Bronchial epithelial cell (primary cell): ENCODE measurements at regions not wholly inside any gene's neighbourhood (a gene's known extent, or its start where the extent isn't known, plus 50 kb on each side); places are given as distances from the start of the nearest gene placed in this dataset.
"Not testable (repeated sequence)": the region's sequence is repeated elsewhere in the genome, so short reads cannot be mapped to it uniquely, and the experiment has no call there.

Source experiments
- DNase-seq: peaks from one replicate; pipeline ENCODE4 v3.0.0-alpha.2; 2010; ENCODE audit warnings: low read depth
- FAIRE-seq: peaks from 2 replicates; lab custom pipeline; 2011; peaks lifted over from hg19 to GRCh38; lab: Jason Lieb, UNC
- H3K27me3 ChIP-seq: 2 replicates; pipeline ENCODE4 v1.5.1; 2011; ENCODE audit warnings: low read length; ENCODE audit not compliant: control insufficient read depth, insufficient read depth
- H3K36me3 ChIP-seq: 2 replicates; pipeline ENCODE4 v1.5.1; 2011; ENCODE audit warnings: low read length; ENCODE audit not compliant: control insufficient read depth, insufficient read depth
- H3K4me3 ChIP-seq: 2 replicates; pipeline ENCODE4 v1.5.1; 2011; ENCODE audit warnings: mild to moderate bottlenecking, low read depth, low read length, control low read depth
- CTCF ChIP-seq: IDR thresholded peaks from 2 replicates; pipeline ENCODE4 v1.5.1; 2011; ENCODE audit warnings: mild to moderate bottlenecking, moderate library complexity, low read length, control low read depth, inconsistent platforms; ENCODE audit not compliant: insufficient read depth, severe bottlenecking

DNA sequence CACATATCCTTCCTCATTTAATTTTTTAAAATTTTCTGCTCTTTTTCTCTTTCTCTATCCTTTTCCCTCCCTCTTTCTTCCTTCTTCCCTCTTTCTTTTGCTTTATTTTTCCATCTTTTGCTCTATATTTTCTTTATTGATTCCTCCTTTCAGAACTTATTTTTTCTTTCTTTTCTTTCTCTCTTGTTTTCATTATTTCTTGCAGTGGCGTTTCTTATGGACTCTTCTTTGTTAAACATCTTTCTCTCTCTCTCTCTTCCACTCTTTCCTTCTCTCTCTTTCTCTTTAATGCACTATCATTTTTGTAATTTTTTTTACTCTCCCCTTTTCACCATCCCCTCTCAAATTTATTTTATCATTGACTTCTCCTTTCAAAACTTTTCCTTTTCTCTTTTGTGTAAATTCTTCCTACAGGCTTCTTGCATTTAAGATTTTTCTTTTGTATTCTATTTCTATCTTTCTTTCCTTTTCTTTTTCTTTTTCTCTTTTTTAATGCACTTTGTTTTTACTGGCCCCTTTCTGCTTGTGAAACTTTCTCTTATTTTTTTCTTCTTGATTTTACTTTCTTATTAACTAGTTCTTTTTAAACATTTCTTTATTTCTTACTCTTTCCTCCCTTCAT lies 97.0 kb downstream of the RBMX2 start:
- FAIRE-seq (no peak), DNase-seq (no peak)
- no peaks in the 10 kb centered on the region for H3K36me3 ChIP-seq
- no peaks in the 10 kb centered on the region for H3K27me3 ChIP-seq
- H3K4me3 ChIP-seq: no peak overlapping the region
- no peak for TF ChIP-seq CTCF

GRCh38 chrX:130502016-130502570 lies 100.3 kb downstream of the RBMX2 start:
- no peaks in the 10 kb centered on the region for H3K27me3 ChIP-seq
- no peaks in the 10 kb centered on the region for H3K36me3 ChIP-seq
- FAIRE-seq (no peak), DNase-seq (no peak)
- H3K4me3 ChIP-seq: no peak overlapping the region
- TF ChIP-seq CTCF: no peak

DNA sequence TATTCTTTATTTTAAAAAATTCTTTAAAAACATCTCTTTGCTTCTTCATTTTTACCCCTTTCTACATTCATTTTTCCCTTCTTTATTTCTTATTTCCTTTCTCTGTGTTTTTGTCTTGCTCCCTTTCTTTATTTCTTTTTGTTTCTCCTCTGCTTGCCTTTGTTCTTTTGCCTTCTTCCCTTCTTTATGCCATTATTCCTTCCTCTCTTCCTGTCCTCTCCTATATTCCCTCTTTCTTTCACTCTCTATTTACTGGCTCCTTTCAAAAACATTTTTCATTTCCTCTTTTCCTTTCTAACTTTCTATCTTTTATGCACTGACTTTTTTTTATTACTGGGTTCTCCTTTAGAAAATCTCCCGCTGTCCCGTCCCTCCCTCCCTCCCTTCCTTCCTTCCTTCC lies 102.2 kb downstream of the RBMX2 start:
- TF ChIP-seq CTCF: no peak
- FAIRE-seq: no peak
- Histone ChIP-seq H3K27me3 (no peaks in the 10 kb centered on the region), H3K4me3 (no peak overlapping the region), H3K36me3 (no peaks in the 10 kb centered on the region)
- DNase-seq: no peak

DNA sequence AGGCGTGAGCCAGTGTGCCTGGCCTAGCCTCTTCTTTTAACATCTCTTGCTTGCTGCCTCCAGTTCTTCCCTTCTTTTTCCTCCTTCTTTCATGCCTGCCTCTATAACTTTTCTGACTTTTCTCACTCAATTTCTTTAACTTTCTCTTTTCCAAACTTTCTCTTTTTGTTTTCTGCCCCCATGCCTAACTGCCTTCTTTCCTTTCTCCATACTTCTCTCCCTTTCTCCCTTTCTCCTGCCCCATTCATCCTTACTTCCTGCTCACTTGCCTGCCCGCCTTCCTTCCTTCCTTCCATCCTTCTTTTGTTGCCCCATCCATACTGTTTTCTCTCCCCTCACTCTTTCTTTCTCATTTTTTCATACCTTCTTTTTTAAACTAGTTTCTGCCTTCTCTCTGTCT lies 105.2 kb downstream of the RBMX2 start:
- Histone ChIP-seq H3K36me3 (no peaks in the 10 kb centered on the region), H3K27me3 (no peaks in the 10 kb centered on the region), H3K4me3 (no peak overlapping the region)
- DNase-seq (no peak), FAIRE-seq (no peak)
- TF ChIP-seq CTCF: no peak

GRCh38 chrX:130512534-130512933 lies 110.7 kb downstream of the RBMX2 start:
- not testable (repeated sequence) for H3K36me3 ChIP-seq, H3K4me3 ChIP-seq, DNase-seq, FAIRE-seq, H3K27me3 ChIP-seq

GRCh38 chrX:130516123-130516522 lies 114.3 kb downstream of the RBMX2 start:
- FAIRE-seq (no peak), DNase-seq (no peak)
- no peak overlapping the region for H3K4me3 ChIP-seq

More at GRCh38 chrX:130516123-130516522, 114.3 kb downstream of the RBMX2 start:
- no peaks in the 10 kb centered on the region for H3K36me3 ChIP-seq
- H3K27me3 ChIP-seq: no peaks in the 10 kb centered on the region
- no peak for TF ChIP-seq CTCF
